CD4-positive, alpha-beta T cell treated with Interferon gamma for 1 hour (primary cell): ENCODE measurements at regions not wholly inside any gene's neighbourhood (a gene's known extent, or its start where the extent isn't known, plus 50 kb on each side); places are given as distances from the start of the nearest gene placed in this dataset.

Source experiments
- DNase-seq: peaks from one replicate; pipeline ENCODE4 v3.0.0-alpha.2; 2020

- DNase-seq = no peak
Observed at GRCh38 chr11:116130122-116130521, 625.9 kb upstream of the CADM1 start.

- DNase-seq = no peak
Observed at GRCh38 chr11:116129456-116129855, 625.2 kb upstream of the CADM1 start.

GRCh38 chr11:116126562-116126961 is 622.3 kb upstream of the CADM1 start:
- DNase-seq = no peak

GRCh38 chr11:116124922-116125714 is 620.9 kb upstream of the CADM1 start:
- DNase-seq = no peak

GRCh38 chr11:116123739-116124138 is 619.5 kb upstream of the CADM1 start:
- DNase-seq = no peak

- DNase-seq = no peak
Observed at GRCh38 chr11:116122697-116123472, 618.7 kb upstream of the CADM1 start.

GRCh38 chr11:116119158-116119557 is 614.9 kb upstream of the CADM1 start:
- no peak for DNase-seq

- DNase-seq = no peak
Observed at GRCh38 chr11:116118138-116118470, 613.9 kb upstream of the CADM1 start.

- no peak for DNase-seq
Observed at GRCh38 chr11:116117331-116118137, 613.3 kb upstream of the CADM1 start.

- no peak for DNase-seq
Observed at GRCh38 chr11:116115801-116116200, 611.6 kb upstream of the CADM1 start.

- no peak for DNase-seq
Observed at GRCh38 chr11:116114198-116114651, 610.0 kb upstream of the CADM1 start.

GRCh38 chr11:116112087-116112935 is 608.1 kb upstream of the CADM1 start:
- DNase-seq = no peak

GRCh38 chr11:116111546-116111945 is 607.3 kb upstream of the CADM1 start:
- DNase-seq = no peak

- DNase-seq = no peak
Observed at GRCh38 chr11:116110802-116111201, 606.6 kb upstream of the CADM1 start.

- DNase-seq = no peak
Observed at GRCh38 chr11:116110356-116110755, 606.1 kb upstream of the CADM1 start.

GRCh38 chr11:116109228-116109627 is 605.0 kb upstream of the CADM1 start:
- no peak for DNase-seq

- no peak for DNase-seq
Observed at GRCh38 chr11:116108161-116108560, 603.9 kb upstream of the CADM1 start.

GRCh38 chr11:116107229-116107628 is 603.0 kb upstream of the CADM1 start:
- no peak for DNase-seq

GRCh38 chr11:116104498-116105174 is 600.4 kb upstream of the CADM1 start:
- DNase-seq = no peak

- DNase-seq = no peak
Observed at GRCh38 chr11:116101902-116102301, 597.7 kb upstream of the CADM1 start.

GRCh38 chr11:116100016-116100415 is 595.8 kb upstream of the CADM1 start:
- no peak for DNase-seq

- no peak for DNase-seq
Observed at GRCh38 chr11:116099541-116099940, 595.3 kb upstream of the CADM1 start.
